AG09319 (cell line): ENCODE measurements at regions not wholly inside any gene's neighbourhood (a gene's known extent, or its start where the extent isn't known, plus 50 kb on each side); places are given as distances from the start of the nearest gene placed in this dataset.

ENCODE experiments used
- DNase-seq: peaks from one replicate; pipeline ENCODE4 v3.0.0-alpha.2; 2010; ENCODE audit warnings: low read depth; ENCODE audit errors: extremely low read depth
- CTCF ChIP-seq: IDR thresholded peaks from 2 replicates; pipeline ENCODE4 v1.5.1; 2011; ENCODE audit warnings: low read depth, mild to moderate bottlenecking, inconsistent platforms, low read length, moderate library complexity

GRCh38 chr17:65370669-65371131, 190.7 kb downstream of the AXIN2 start:
- no peak for TF ChIP-seq CTCF
- no peak for DNase-seq

GRCh38 chr17:65368341-65368740, 193.1 kb downstream of the AXIN2 start:
- no peak for DNase-seq
- no peak for TF ChIP-seq CTCF

- no peak for DNase-seq
- TF ChIP-seq CTCF: no peak
These were observed 195.2 kb downstream of the AXIN2 start for GRCh38 chr17:65366102-65366844.

GRCh38 chr17:65365169-65365568, 196.3 kb downstream of the AXIN2 start:
- DNase-seq: no peak

GRCh38 chr17:65364438-65364837, 197.0 kb downstream of the AXIN2 start:
- TF ChIP-seq CTCF: no peak
- no peak for DNase-seq

More at GRCh38 chr17:65365169-65365568, 196.3 kb downstream of the AXIN2 start:
- no peak for TF ChIP-seq CTCF

- DNase-seq: no peak
- TF ChIP-seq CTCF: no peak
These were observed 198.6 kb downstream of the AXIN2 start for GRCh38 chr17:65362826-65363225.

- TF ChIP-seq CTCF: no peak
These were observed 200.4 kb downstream of the AXIN2 start for GRCh38 chr17:65360961-65361552.

More at GRCh38 chr17:65360961-65361552, 200.4 kb downstream of the AXIN2 start:
- DNase-seq: no peak
